A549 (cell line): ENCODE measurements at regions not wholly inside any gene's neighbourhood (a gene's known extent, or its start where the extent isn't known, plus 50 kb on each side); places are given as distances from the start of the nearest gene placed in this dataset.

ENCODE experiments used
- BHLHE40 ChIP-seq: IDR thresholded peaks from 2 replicates; pipeline ENCODE4 v1.6.1; 2012; ENCODE audit warnings: low read depth, low read length, inconsistent platforms
- CHD4 ChIP-seq: fragments of 200-600 bp; sonication (generic); IDR thresholded peaks from 2 replicates; pipeline ENCODE4 v1.6.1; 2016; ENCODE audit warnings: antibody characterized with exemption, mild to moderate bottlenecking, borderline replicate concordance
- MAZ ChIP-seq: fragments of 150-350 bp; IDR thresholded peaks from 2 replicates; pipeline ENCODE4 v1.6.1; 2014; ENCODE audit warnings: antibody characterized with exemption, low read depth, low read length, borderline replicate concordance
- PHF8 ChIP-seq: fragments of 200-600 bp; sonication (generic); IDR thresholded peaks from 2 replicates; pipeline ENCODE4 v1.6.1; 2016; ENCODE audit warnings: low read depth, mild to moderate bottlenecking, antibody characterized with exemption, moderate library complexity, borderline replicate concordance
- POLR2A ChIP-seq: IDR thresholded peaks from 2 replicates; pipeline ENCODE4 v1.6.1; 2012; ENCODE audit warnings: mild to moderate bottlenecking, low read length
- POLR2AphosphoS2 ChIP-seq: conservative IDR thresholded peaks from 2 replicates; pipeline ENCODE4 v1.6.1; 2012; ENCODE audit warnings: low read length, improper control_type of control experiment, inconsistent platforms
- SREBF2 ChIP-seq: fragments of 450-650 bp; IDR thresholded peaks from 2 replicates; pipeline ENCODE4 v1.6.1; 2014; ENCODE audit warnings: mild to moderate bottlenecking, moderate library complexity
- TP53 ChIP-seq: fragments of 250-450 bp; sonication (Bioruptor Pico); IDR thresholded peaks from 2 replicates; pipeline ENCODE4 v1.5.0; 2021; ENCODE audit warnings: mild to moderate bottlenecking, moderate library complexity
- TF ChIP-seq, protein P1 (sequence below): fragments of >200 bp; sonication (Bioruptor Twin); formaldehyde crosslinking; IDR thresholded peaks from 3 replicates; pipeline ENCODE4 v1.5.1; 2016
- TF ChIP-seq, protein P2 (sequence below): fragments of 200-600 bp; sonication (generic); IDR thresholded peaks from 2 replicates; pipeline ENCODE4 v1.6.1; 2016; ENCODE audit warnings: antibody characterized with exemption, mild to moderate bottlenecking, moderate library complexity
- TF ChIP-seq, protein P3 (sequence below): IDR thresholded peaks from 2 replicates; pipeline ENCODE4 v1.6.1; 2012
- TF ChIP-seq, protein P4 (sequence below): fragments of >200 bp; sonication (Bioruptor Twin); formaldehyde crosslinking; IDR thresholded peaks from 3 replicates; pipeline ENCODE4 v1.6.1; 2016
- TF ChIP-seq, protein P5 (sequence below): fragments of 450-650 bp; IDR thresholded peaks from 2 replicates; pipeline ENCODE4 v1.6.1; 2014; ENCODE audit warnings: antibody characterized with exemption

DNA sequence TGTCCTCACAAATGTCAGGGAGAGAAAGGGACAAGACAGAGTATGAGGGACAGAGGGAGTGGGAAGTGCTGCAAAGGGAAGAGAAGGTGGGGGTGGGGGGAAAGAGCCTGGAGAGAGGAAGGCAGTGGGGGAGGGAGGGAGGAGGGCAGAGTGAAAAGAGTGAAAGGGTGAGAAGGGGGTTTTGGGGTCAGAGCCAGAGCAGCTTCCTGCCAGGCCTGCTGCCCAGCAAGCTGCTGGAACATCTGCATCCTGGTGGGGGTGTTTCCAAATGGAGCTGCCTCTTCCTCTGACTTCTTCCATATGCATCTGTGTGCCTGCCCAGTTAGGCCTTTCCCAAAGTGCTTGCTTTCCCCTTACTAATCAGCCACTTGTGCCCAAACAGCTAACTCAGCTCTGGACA, 94.3 kb upstream of the CELF4 start:
- TF ChIP-seq, protein P1, sequence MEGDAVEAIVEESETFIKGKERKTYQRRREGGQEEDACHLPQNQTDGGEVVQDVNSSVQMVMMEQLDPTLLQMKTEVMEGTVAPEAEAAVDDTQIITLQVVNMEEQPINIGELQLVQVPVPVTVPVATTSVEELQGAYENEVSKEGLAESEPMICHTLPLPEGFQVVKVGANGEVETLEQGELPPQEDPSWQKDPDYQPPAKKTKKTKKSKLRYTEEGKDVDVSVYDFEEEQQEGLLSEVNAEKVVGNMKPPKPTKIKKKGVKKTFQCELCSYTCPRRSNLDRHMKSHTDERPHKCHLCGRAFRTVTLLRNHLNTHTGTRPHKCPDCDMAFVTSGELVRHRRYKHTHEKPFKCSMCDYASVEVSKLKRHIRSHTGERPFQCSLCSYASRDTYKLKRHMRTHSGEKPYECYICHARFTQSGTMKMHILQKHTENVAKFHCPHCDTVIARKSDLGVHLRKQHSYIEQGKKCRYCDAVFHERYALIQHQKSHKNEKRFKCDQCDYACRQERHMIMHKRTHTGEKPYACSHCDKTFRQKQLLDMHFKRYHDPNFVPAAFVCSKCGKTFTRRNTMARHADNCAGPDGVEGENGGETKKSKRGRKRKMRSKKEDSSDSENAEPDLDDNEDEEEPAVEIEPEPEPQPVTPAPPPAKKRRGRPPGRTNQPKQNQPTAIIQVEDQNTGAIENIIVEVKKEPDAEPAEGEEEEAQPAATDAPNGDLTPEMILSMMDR: no peak
- TF ChIP-seq POLR2A (no peak), PHF8 (no peak), MAZ (no peak), SREBF2 (no peak), BHLHE40 (no peak), TP53 (no peak), CHD4 (no peak), POLR2AphosphoS2 (no peak)
- TF ChIP-seq, protein P2, sequence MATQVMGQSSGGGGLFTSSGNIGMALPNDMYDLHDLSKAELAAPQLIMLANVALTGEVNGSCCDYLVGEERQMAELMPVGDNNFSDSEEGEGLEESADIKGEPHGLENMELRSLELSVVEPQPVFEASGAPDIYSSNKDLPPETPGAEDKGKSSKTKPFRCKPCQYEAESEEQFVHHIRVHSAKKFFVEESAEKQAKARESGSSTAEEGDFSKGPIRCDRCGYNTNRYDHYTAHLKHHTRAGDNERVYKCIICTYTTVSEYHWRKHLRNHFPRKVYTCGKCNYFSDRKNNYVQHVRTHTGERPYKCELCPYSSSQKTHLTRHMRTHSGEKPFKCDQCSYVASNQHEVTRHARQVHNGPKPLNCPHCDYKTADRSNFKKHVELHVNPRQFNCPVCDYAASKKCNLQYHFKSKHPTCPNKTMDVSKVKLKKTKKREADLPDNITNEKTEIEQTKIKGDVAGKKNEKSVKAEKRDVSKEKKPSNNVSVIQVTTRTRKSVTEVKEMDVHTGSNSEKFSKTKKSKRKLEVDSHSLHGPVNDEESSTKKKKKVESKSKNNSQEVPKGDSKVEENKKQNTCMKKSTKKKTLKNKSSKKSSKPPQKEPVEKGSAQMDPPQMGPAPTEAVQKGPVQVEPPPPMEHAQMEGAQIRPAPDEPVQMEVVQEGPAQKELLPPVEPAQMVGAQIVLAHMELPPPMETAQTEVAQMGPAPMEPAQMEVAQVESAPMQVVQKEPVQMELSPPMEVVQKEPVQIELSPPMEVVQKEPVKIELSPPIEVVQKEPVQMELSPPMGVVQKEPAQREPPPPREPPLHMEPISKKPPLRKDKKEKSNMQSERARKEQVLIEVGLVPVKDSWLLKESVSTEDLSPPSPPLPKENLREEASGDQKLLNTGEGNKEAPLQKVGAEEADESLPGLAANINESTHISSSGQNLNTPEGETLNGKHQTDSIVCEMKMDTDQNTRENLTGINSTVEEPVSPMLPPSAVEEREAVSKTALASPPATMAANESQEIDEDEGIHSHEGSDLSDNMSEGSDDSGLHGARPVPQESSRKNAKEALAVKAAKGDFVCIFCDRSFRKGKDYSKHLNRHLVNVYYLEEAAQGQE: no peak
- TF ChIP-seq, protein P3, sequence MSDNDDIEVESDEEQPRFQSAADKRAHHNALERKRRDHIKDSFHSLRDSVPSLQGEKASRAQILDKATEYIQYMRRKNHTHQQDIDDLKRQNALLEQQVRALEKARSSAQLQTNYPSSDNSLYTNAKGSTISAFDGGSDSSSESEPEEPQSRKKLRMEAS: no peak
- TF ChIP-seq, protein P4, sequence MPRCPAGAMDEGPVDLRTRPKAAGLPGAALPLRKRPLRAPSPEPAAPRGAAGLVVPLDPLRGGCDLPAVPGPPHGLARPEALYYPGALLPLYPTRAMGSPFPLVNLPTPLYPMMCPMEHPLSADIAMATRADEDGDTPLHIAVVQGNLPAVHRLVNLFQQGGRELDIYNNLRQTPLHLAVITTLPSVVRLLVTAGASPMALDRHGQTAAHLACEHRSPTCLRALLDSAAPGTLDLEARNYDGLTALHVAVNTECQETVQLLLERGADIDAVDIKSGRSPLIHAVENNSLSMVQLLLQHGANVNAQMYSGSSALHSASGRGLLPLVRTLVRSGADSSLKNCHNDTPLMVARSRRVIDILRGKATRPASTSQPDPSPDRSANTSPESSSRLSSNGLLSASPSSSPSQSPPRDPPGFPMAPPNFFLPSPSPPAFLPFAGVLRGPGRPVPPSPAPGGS: no peak
- TF ChIP-seq, protein P5, sequence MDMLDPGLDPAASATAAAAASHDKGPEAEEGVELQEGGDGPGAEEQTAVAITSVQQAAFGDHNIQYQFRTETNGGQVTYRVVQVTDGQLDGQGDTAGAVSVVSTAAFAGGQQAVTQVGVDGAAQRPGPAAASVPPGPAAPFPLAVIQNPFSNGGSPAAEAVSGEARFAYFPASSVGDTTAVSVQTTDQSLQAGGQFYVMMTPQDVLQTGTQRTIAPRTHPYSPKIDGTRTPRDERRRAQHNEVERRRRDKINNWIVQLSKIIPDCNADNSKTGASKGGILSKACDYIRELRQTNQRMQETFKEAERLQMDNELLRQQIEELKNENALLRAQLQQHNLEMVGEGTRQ: no peak
